Activated B cell treated with CpG ODN at 0.5 μM for 24 hours (primary cell): ENCODE measurements at regions not wholly inside any gene's neighbourhood (a gene's known extent, or its start where the extent isn't known, plus 50 kb on each side); places are given as distances from the start of the nearest gene placed in this dataset.

ENCODE experiments used
- ATAC-seq: fragments of 200-7000 bp; cut with Tn5 transposase; one replicate; pipeline ENCODE4 v1.10.0; 2021; ENCODE audit warnings: low read depth, mild to moderate bottlenecking, moderate library complexity
- CTCF ChIA-PET: fragments of 350-600 bp; sonication (Branson Sonifier 250); formaldehyde crosslinking; loops from one replicate; lab custom pipeline; 2021; ENCODE audit warnings: antibody characterized with exemption; lab: Charles Lee
- POLR2A ChIA-PET: fragments of 350-600 bp; sonication (Branson Sonifier 250); formaldehyde crosslinking; loops from one replicate; lab custom pipeline; 2021; ENCODE audit warnings: antibody characterized with exemption; lab: Charles Lee
- DNase-seq: peaks from one replicate; pipeline ENCODE4 v3.0.0; 2022
- H3K27ac Mint-ChIP-seq: one replicate; pipeline ENCODE4 v1.8.0; 2020; ENCODE audit warnings: mixed read lengths
- H3K27me3 Mint-ChIP-seq: one replicate; pipeline ENCODE4 v1.8.0; 2021; ENCODE audit warnings: mixed read lengths
- H3K36me3 Mint-ChIP-seq: one replicate; pipeline ENCODE4 v1.8.0; 2021; ENCODE audit warnings: low read depth, mixed read lengths
- H3K4me1 Mint-ChIP-seq: one replicate; pipeline ENCODE4 v1.8.0; 2021; ENCODE audit warnings: mixed read lengths
- H3K4me3 Mint-ChIP-seq: one replicate; pipeline ENCODE4 v1.8.0; 2020; ENCODE audit warnings: mild to moderate bottlenecking, mixed read lengths
- H3K9me3 Mint-ChIP-seq: one replicate; pipeline ENCODE4 v1.8.0; 2020; ENCODE audit warnings: mixed read lengths
- CTCF ChIP-seq: fragments of 200-600 bp; IDR thresholded peaks from one replicate; pipeline ENCODE4 v1.8.0; 2022; ENCODE audit warnings: antibody characterized with exemption, mild to moderate bottlenecking
- intact Hi-C: fragments of 100-400 bp; cut with micrococcal nuclease; formaldehyde crosslinking; loops from one replicate; pipeline ENCODE4 v1.15.1; 2024

DNA sequence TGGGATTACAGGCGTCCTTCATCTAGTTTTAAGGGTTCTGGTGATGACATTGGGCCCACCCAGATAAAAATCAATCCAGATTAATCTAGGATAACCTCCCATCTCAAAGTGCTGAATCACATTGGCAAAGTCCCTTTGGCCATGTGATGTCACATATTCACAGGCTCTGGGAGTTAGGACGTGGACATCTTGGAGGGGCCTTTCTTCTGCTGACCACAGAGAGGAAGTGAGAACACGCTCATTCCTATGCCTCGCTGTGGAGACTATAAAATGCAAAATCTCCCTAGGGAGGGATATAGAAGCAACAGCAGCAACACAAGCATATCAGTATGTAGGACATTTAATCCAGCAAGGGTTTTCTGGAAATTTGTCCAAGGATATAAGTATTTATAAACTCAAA, 266.0 kb upstream of the PITRM1 start:
- DNase-seq = no peak
- H3K27ac Mint-ChIP-seq = no peak overlapping the region
- H3K9me3 Mint-ChIP-seq = peaks cover 6% of the 10 kb centered on the region
- no peaks in the 10 kb centered on the region for H3K27me3 Mint-ChIP-seq
- H3K36me3 Mint-ChIP-seq = no peaks in the 10 kb centered on the region
- intact Hi-C loops = no loop called here
- ChIA-PET CTCF (no interaction called here), POLR2A (no interaction called here)
- no peak for ATAC-seq
- no peak for TF ChIP-seq CTCF
- H3K4me1 Mint-ChIP-seq = no peaks in the 10 kb centered on the region
- H3K4me3 Mint-ChIP-seq = no peak overlapping the region

DNA sequence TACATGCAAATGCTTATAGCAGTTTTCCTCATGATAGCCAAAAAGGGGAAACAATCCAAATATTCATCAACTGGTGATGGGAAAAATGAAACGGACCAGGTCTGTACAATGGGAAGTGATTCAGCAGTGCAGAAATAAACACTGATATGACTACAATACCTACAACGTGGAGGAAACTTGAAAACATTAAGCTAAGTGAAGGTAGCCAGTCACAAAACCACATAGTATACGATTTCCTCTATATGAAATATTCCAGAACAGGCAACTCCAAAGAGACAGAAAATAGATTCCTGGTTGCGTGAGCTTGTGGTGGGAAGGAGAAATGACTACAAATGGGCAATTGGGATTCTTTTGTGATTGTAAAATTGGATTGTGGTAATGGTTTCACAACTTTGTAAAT, 263.1 kb upstream of the PITRM1 start:
- intact Hi-C loops = no loop called here
- POLR2A ChIA-PET = no interaction called here
- no peak overlapping the region for H3K4me3 Mint-ChIP-seq
- DNase-seq (no peak), ATAC-seq (no peak)
- no peak for TF ChIP-seq CTCF
- H3K9me3 Mint-ChIP-seq = peaks cover 6% of the 10 kb centered on the region
- no peak overlapping the region for H3K27ac Mint-ChIP-seq
- H3K27me3 Mint-ChIP-seq = no peaks in the 10 kb centered on the region
- peaks cover 3% of the 10 kb centered on the region for H3K4me1 Mint-ChIP-seq
- CTCF ChIA-PET = no interaction called here
- no peaks in the 10 kb centered on the region for H3K36me3 Mint-ChIP-seq

- no peak for TF ChIP-seq CTCF
- no peak overlapping the region for H3K4me3 Mint-ChIP-seq
- ChIA-PET POLR2A (no interaction called here), CTCF (no interaction called here)
- H3K27me3 Mint-ChIP-seq = no peaks in the 10 kb centered on the region
- H3K36me3 Mint-ChIP-seq = no peaks in the 10 kb centered on the region
- intact Hi-C loops = no loop called here
- ATAC-seq = no peak
- no peak for DNase-seq
- peaks cover 6% of the 10 kb centered on the region for H3K4me1 Mint-ChIP-seq
- no peak overlapping the region for H3K27ac Mint-ChIP-seq
- peaks cover 5% of the 10 kb centered on the region for H3K9me3 Mint-ChIP-seq
These were observed 261.4 kb upstream of the PITRM1 start for GRCh38 chr10:3433988-3434387.

GRCh38 chr10:3433131-3433530, 260.5 kb upstream of the PITRM1 start:
- ChIA-PET POLR2A (no interaction called here), CTCF (no interaction called here)
- ATAC-seq (no peak), DNase-seq (no peak)
- Mint-ChIP-seq H3K4me3 (no peak overlapping the region), H3K9me3 (peaks cover 3% of the 10 kb centered on the region), H3K27me3 (no peaks in the 10 kb centered on the region), H3K27ac (no peak overlapping the region), H3K4me1 (peaks cover 6% of the 10 kb centered on the region), H3K36me3 (no peaks in the 10 kb centered on the region)
- intact Hi-C loops = no loop called here
- no peak for TF ChIP-seq CTCF

DNA sequence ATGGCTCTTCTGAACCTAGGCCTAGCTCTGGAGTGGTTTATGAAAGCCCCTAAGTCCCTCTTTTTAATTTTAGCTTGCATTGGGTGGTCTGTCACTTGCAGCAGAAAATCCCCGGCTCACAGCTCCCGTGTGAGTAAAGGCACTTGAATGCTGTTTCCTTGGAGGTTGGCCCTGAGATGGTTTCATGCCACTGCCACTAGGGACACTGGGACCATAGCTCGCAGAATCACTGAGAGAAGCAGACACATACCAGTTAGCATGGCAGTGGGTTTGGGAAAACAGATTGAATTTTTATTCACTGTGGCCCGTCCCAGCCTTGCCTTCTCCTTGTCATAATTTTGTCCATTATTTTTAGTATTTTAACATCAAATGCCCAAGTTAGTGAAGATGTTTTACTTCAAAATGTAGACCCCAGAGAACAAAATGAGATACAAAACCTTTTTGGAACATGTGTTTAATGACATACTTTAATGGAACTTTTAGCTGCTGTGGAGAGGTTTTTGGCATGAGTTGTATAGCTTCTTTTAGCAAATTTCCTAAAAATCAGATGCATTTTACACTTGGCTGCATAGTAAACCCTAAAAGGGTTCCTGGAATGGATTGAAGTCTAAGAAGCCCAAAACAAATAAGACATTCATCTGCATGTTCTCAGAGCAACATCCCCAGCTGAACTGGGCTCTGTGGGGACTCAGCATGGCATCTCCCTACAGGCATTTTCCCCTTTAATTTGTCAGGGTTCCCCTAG, 259.7 kb upstream of the PITRM1 start:
- Mint-ChIP-seq H3K27me3 (no peaks in the 10 kb centered on the region), H3K4me1 (peaks cover 6% of the 10 kb centered on the region), H3K9me3 (peaks cover 3% of the 10 kb centered on the region), H3K4me3 (no peak overlapping the region), H3K36me3 (no peaks in the 10 kb centered on the region), H3K27ac (no peak overlapping the region)
- TF ChIP-seq CTCF = no peak
- CTCF ChIA-PET = no interaction called here
- intact Hi-C loops = no loop called here
- DNase-seq (no peak), ATAC-seq (no peak)
- POLR2A ChIA-PET = interaction anchor here (0.7 kb wide), 1 partner anchor 353 kb away, joined by 4 read pairs; the partner anchor contains the start of gene KLF6
